OCI-LY1 (cell line): ENCODE measurements at regions not wholly inside any gene's neighbourhood (a gene's known extent, or its start where the extent isn't known, plus 50 kb on each side); places are given as distances from the start of the nearest gene placed in this dataset.

Experiments used
- CTCF ChIP-seq: fragments of 200-600 bp; sonication (generic), shearing (Covaris generic); IDR thresholded peaks from 2 replicates; pipeline ENCODE4 v1.5.1; 2017; ENCODE audit warnings: mild to moderate bottlenecking, antibody characterized with exemption, low read length, moderate library complexity, mixed read lengths
- EZH2 ChIP-seq: fragments of 200-600 bp; sonication (generic), shearing (Covaris generic); IDR thresholded peaks from 2 replicates; pipeline ENCODE4 v1.8.0; 2017; ENCODE audit warnings: borderline replicate concordance, mixed run types, mild to moderate bottlenecking, antibody characterized with exemption, low read length, moderate library complexity, mixed read lengths

- TF ChIP-seq EZH2: no peak
- no peak for TF ChIP-seq CTCF
Observed at GRCh38 chr17:422196-422930, 69.8 kb upstream of the RPH3AL start.
